ENCODE measurements at regions not wholly inside any gene's neighbourhood (a gene's known extent, or its start where the extent isn't known, plus 50 kb on each side); places are given as distances from the start of the nearest gene placed in this dataset.

DNA sequence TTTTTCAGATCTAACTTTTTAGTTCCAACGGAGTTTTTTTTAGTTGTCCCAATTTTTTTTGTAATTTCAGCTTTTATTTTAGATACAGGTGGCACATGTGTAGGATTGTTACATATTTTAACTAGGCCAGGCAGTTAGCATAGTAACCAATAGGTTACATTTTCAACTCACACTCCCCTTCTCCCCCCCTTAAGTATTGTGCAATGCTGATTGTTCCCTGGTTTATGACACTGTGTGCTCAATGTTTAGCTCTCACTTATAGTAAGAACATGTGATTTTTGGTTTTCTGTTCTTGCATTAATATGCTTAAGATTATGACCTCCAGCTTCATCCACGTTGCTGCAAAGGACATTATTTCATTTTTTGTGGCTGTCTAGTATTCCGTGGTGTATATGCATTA lies 503.2 kb downstream of the CDH9 start:
- Mint-ChIP-seq H3K4me3 (no peak overlapping the region), H3K9me3 (no peaks in the 10 kb centered on the region), H3K4me1 (no peaks in the 10 kb centered on the region), H3K27me3 (ENCODE audit: insufficient read depth) (no peaks in the 10 kb centered on the region), H3K36me3 (ENCODE audit: low read depth) (no peaks in the 10 kb centered on the region), H3K27ac (no peak overlapping the region)
- 80 to 100% methylated on average over 1 to 3 of the region's 3 CpGs for WGBS, 2 experiments (ENCODE audit: insufficient coverage in 1 of 2, insufficient read length in 1 of 2)
- H3K27me3 ChIP-seq (ENCODE audit: control insufficient read depth, insufficient read depth, low read length, poor library complexity, severe bottlenecking): no peaks in the 10 kb centered on the region
- H3K9me3 ChIP-seq (ENCODE audit: control insufficient read depth, low read length): no peaks in the 10 kb centered on the region
- TF ChIP-seq, protein P1, sequence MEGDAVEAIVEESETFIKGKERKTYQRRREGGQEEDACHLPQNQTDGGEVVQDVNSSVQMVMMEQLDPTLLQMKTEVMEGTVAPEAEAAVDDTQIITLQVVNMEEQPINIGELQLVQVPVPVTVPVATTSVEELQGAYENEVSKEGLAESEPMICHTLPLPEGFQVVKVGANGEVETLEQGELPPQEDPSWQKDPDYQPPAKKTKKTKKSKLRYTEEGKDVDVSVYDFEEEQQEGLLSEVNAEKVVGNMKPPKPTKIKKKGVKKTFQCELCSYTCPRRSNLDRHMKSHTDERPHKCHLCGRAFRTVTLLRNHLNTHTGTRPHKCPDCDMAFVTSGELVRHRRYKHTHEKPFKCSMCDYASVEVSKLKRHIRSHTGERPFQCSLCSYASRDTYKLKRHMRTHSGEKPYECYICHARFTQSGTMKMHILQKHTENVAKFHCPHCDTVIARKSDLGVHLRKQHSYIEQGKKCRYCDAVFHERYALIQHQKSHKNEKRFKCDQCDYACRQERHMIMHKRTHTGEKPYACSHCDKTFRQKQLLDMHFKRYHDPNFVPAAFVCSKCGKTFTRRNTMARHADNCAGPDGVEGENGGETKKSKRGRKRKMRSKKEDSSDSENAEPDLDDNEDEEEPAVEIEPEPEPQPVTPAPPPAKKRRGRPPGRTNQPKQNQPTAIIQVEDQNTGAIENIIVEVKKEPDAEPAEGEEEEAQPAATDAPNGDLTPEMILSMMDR (conservative IDR thresholded peaks at IDR 0.05): no peak
- H3K9ac ChIP-seq (ENCODE audit: extremely low read depth, low read length, poor library complexity, severe bottlenecking): no peak overlapping the region
- DNase-seq: no peak
- H3K4me3 ChIP-seq (ENCODE audit: low read length): no peak overlapping the region
- H3K36me3 ChIP-seq (ENCODE audit: control insufficient read depth, insufficient read depth, low read length): no peaks in the 10 kb centered on the region
- H3K27ac ChIP-seq (ENCODE audit: low read depth, low read length): no peak overlapping the region
- no peaks in the 10 kb centered on the region for H3K4me1 ChIP-seq (ENCODE audit: control insufficient read depth, insufficient read depth, low read length)

DNA sequence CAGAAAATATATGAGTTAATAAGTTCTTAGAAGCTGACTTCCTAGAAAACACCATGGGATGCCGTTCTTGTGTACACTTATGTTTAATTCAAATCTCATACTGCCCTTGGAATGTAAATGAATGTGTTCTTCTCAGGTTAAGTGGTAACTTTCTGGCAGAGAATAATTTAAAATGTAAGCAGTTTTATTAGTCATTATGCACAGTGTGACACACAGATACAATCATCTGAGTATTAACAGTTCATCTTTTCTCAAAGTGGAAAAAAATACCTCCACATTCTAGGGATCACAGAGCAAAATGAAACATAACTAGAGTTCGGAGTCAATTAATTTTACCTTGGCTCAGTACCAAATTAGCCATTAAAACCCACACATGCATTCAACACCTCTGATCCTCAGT lies 508.1 kb downstream of the CDH9 start:
- TF ChIP-seq, protein P1 (conservative IDR thresholded peaks at IDR 0.05): no peak
- H3K27me3 Mint-ChIP-seq (ENCODE audit: insufficient read depth): no peaks in the 10 kb centered on the region
- Histone ChIP-seq H3K27ac (ENCODE audit: low read depth, low read length) (no peak overlapping the region), H3K9me3 (ENCODE audit: control insufficient read depth, low read length) (no peaks in the 10 kb centered on the region), H3K4me3 (ENCODE audit: low read length) (no peak overlapping the region), H3K9ac (ENCODE audit: extremely low read depth, low read length, poor library complexity, severe bottlenecking) (no peak overlapping the region), H3K4me1 (ENCODE audit: control insufficient read depth, insufficient read depth, low read length) (no peaks in the 10 kb centered on the region), H3K36me3 (ENCODE audit: control insufficient read depth, insufficient read depth, low read length) (no peaks in the 10 kb centered on the region), H3K27me3 (ENCODE audit: control insufficient read depth, insufficient read depth, low read length, poor library complexity, severe bottlenecking) (no peaks in the 10 kb centered on the region)
- H3K9me3 Mint-ChIP-seq: peaks cover 2% of the 10 kb centered on the region
- no peak overlapping the region for H3K4me3 Mint-ChIP-seq
- no peak overlapping the region for H3K27ac Mint-ChIP-seq
- no peaks in the 10 kb centered on the region for H3K4me1 Mint-ChIP-seq
- WGBS, 2 experiments (ENCODE audit: insufficient coverage in 1 of 2, insufficient read length in 1 of 2): 86 to 100% methylated on average over 1 to 2 of the region's 2 CpGs
- DNase-seq: no peak
- no peaks in the 10 kb centered on the region for H3K36me3 Mint-ChIP-seq (ENCODE audit: low read depth)

DNA sequence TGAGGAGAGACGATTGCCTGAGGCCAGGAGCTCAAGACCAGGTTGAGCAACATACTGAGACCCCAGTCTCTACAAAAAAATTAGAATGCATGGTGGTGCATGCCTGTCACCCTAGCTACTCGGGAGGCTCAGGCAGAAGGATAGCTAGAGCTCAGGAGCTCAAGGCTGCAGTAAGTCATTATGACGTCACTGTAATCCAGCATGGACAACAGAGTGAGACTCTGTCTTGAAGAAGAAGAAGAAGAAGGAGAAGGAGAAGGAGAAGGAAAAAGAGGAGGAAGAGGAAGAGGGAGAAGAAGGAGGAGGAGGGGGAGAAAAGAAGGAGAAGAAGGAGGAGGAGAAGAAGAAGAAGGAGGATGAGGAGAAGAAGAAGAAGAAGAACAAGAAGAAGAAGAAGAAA lies 519.1 kb downstream of the CDH9 start:
- 76 to 86% methylated on average over 3 of the region's 3 CpGs for WGBS, 2 experiments (ENCODE audit: insufficient coverage in 1 of 2, insufficient read length in 1 of 2)
- Histone ChIP-seq H3K4me1 (ENCODE audit: control insufficient read depth, insufficient read depth, low read length) (no peaks in the 10 kb centered on the region), H3K4me3 (ENCODE audit: low read length) (no peak overlapping the region), H3K27me3 (ENCODE audit: control insufficient read depth, insufficient read depth, low read length, poor library complexity, severe bottlenecking) (no peaks in the 10 kb centered on the region), H3K27ac (ENCODE audit: low read depth, low read length) (no peak overlapping the region), H3K9me3 (ENCODE audit: control insufficient read depth, low read length) (no peaks in the 10 kb centered on the region), H3K36me3 (ENCODE audit: control insufficient read depth, insufficient read depth, low read length) (no peaks in the 10 kb centered on the region), H3K9ac (ENCODE audit: extremely low read depth, low read length, poor library complexity, severe bottlenecking) (no peak overlapping the region)
- no peak overlapping the region for H3K27ac Mint-ChIP-seq
- H3K4me1 Mint-ChIP-seq: no peaks in the 10 kb centered on the region
- H3K36me3 Mint-ChIP-seq (ENCODE audit: low read depth): no peaks in the 10 kb centered on the region
- H3K27me3 Mint-ChIP-seq (ENCODE audit: insufficient read depth): no peaks in the 10 kb centered on the region
- no peak for DNase-seq
- no peaks in the 10 kb centered on the region for H3K9me3 Mint-ChIP-seq
- H3K4me3 Mint-ChIP-seq: no peak overlapping the region
- TF ChIP-seq, protein P1 (conservative IDR thresholded peaks at IDR 0.05): no peak

Measured in endodermal cell (in vitro differentiated cells).